GM21367 (cell line): ENCODE measurements at regions not wholly inside any gene's neighbourhood (a gene's known extent, or its start where the extent isn't known, plus 50 kb on each side); places are given as distances from the start of the nearest gene placed in this dataset.
"Not testable (repeated sequence)": the region's sequence is repeated elsewhere in the genome, so short reads cannot be mapped to it uniquely, and the experiment has no call there.

Source experiments
- ATAC-seq: cut with Tn5 transposase; IDR thresholded peaks from one replicate; pipeline ENCODE4 v1.9.1; 2021; ENCODE audit not compliant: unreplicated experiment

DNA sequence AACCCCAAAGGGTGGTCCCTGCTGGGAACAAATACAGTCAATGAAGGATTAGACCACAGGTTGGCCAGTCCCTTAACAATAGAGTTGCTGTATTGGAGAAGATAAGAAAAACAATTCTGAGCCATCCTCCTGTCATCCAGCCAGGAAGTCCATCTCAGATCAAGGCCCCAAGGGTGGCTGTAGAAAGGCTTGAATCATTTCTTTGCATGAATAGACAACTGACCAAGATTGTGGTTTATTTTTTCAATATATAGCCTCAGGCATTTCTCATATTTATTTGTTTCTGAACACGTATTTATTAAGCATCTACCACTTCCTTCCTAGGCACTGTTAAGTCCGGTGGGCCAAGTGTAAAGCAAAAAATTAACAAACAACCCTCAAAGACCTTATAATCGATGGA, 274.4 kb upstream of the SLC14A2 start:
- ATAC-seq = no peak

DNA sequence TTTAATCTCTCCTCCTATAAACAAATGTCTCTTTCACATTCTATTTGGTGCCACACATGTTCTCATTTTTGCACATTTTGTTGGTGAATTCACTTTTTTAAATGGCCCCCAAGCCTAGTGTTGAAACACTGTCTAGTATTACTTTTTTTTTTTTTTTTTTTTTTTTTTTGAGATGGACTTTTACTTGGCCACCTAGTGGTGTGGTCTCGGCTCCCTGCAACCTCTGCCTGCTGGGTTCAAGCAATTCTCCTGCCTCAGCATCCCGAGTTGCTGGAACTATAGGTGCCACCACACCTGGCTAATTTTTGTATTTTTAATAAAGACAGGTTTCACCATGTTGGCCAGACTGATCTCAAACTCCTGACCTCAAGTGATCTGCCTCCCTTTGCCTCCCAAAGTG, 273.8 kb upstream of the SLC14A2 start:
- no peak for ATAC-seq

DNA sequence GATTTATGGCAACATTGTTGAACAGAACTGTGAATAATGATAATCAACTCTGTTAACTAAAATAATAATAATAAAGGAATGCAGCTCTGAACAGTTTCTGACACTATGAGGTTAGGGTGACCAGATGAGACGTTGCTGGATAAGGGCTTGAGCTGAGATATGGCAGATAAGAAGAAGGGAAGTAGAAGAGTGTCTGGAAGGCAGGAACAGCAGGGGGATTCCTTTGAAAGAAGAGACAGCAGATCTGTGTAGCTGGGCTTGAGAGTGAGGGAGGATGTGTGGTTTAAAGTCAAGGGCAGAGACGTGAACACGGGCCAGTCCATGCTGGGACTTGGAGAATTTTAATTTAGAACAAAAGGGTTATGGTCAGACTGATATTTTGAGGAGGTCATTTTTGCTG, 273.1 kb upstream of the SLC14A2 start:
- ATAC-seq = no peak

DNA sequence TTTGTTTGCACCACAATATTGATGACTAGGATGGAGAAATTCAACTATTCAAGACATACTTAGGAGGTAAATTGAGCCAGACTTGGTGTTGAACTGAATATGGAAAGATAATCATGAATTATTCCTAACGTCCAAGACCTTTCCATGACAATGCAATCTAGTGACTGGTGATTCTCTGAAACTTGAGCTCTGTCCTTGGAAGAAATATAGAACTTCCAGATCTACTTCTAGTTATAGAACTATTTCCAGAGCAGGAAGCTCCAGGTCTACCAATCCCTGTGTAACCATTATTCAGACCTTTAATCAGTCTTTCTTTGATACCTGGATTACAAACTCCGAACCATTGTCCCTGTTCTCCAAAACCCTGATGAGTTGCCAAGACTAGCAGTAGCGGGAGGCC, 272.6 kb upstream of the SLC14A2 start:
- no peak for ATAC-seq

DNA sequence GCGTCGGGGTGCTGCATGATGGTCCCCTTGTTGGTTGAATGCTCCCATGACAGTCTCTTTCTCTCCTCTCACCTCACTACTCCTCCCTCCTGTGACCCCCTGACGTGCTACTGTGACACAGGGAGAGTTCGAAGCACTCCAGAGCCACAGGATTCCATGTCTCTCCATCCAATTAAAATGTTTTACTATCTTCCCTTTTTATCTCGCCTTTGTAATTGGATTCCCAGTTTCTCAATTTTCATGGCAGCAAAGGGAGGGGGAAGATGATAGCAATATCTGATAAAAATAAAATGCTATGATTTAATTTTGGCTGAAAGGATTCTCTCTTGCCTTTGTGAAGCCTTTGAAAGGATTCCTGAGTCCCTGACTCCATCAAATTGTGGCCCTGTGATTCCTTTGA, 271.9 kb upstream of the SLC14A2 start:
- ATAC-seq = no peak

DNA sequence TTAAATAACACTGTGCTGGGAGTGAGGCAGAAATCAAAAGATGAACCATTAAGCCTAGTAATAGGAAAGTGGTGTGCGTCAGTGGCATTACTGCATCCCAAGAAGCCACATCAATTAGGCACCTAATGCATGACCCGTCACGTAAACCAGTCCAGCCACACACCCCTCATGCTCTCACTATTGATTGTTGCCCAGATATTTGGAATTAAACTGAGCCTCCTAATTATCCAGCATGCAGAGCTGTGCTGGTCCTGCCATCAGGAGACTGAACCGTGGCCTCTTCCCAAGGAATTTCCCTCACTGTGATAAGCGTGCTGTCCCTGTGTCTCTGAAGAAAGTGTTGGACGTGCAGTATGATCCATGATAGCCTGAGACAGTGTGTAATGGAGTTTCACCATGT, 270.6 kb upstream of the SLC14A2 start:
- ATAC-seq = not testable (repeated sequence)

DNA sequence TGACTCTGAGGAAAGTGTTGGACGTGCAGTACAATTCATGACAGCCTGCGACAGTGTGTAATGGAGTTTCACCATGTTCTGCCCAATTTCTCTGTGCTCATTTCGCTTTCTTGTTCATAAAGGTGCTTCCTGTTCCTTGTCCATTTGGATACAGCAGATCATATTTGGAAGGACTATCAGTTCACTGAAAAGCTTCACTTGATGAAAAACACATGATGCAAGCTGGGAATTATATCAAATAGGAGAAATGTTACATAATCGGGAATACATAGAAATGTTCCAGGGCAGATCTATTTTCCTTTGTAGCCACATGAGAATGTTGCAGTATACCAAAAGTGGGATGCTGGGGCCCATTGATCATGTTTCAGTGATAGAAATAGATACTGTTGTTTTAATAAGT, 266.3 kb upstream of the SLC14A2 start:
- no peak for ATAC-seq

DNA sequence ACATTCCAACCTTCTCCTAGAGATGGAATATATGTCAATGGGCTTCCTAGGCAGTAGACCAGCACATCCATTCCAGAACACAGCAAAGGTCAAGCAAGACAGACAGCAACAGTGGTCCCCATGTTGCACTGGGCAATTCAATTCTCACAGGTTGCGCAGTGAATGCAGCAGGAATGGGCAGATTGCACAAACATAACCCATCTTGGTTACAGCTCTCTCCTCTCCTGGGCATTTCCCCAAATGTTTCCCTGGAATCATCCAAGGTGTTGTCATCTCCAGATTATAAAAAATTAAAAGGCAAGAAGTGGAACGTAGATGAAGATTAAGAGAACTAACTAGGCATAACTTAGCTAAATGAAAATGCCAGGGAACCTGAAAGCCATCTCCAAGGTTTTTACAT, 265.8 kb upstream of the SLC14A2 start:
- no peak for ATAC-seq

DNA sequence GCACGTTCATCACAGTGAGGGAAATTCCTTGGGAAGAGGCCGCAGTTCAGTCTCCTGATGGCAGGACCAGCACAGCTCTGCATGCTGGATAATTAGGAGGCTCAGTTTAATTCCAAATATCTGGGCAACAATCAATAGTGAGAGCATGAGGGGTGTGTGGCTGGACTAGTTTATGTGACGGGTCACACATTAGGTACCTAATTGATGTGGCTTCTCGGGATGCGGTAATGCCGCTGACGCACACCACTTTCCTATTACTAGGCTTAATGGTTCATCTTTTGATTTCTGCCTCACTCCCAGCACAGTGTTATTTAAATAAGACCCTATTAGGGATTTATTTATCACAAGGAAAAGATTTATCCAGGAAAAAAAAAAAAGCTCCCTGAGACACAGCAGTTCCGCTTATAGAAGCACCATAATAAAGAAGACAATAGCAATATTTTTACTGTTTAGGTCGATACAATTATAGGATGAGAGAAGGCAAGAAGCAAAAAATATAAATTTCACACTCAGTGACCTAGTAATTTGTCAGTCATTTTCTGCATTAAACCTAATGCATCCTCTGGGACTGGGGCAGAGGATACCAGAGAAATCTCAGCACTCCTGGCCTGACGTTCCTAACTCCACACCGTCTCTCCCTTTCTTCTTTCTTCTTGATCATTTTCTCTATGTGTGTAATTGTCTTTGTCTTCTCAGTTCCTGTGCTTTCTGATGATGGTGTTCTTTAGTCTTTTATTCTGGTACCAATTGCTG, 264.7 kb upstream of the SLC14A2 start:
- no peak for ATAC-seq

DNA sequence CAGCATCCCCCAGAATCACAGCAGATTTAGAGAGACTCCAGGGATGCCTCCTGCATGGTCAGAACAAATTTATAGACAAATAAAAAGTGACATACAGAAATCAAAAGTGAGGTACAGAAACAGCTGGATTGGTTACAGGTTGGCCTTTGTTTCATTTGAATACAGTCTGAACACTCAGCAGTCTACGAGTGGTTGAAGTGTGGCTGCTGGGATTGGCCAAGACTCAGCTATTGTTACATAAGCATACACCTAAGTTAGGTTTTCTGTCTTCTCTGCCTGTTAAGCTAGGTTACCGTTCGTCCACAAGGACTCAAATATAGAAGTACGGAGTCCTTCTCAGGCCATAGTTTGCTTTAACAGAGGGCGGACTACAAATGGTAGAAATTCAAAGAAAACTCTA, 262.4 kb upstream of the SLC14A2 start:
- ATAC-seq = no peak

DNA sequence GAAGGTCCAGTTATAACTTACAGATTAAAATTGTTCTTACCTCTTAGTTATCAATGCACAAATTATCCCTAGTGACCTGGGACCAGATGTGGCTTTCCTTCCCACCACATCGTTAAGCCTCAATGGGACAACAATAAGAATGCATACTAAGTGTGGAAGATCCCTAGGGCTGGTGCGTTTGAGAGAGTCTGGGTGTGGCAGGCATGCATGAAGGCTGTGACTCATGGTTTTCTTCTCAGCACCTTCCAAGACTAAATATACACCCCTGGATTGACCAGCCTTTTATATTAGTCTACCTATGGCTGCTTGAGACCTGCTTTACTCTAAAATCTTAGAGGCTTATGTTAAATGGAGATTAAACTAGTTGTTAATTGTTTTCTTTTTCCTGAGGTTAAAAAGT, 261.7 kb upstream of the SLC14A2 start:
- no peak for ATAC-seq

DNA sequence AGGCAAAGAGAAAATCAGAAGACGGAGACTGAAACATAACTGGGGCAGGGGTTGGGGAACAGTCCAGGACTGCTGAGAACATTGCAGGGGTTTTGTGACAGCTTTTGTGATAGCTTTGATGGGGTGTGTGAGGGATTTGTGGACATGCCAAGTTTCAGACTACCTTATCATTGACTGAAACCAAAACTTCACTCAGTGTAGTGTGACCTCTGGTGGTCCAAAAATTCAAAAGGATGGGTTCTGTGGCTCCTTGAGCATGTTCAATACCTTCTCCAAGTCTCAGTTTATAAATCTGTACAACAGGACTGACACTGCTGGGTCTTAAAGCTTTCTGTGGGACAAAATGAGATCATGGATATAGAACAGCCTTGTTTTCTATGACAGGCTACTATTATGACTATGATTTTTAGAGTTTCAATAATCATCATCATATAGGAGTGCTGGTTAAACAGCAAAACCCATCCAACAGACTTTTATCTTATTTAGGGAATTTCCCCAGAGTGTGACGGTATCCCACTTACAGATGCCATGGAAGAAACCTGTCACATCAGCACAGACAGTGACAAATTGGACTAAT, 259.2 kb upstream of the SLC14A2 start:
- no peak for ATAC-seq

DNA sequence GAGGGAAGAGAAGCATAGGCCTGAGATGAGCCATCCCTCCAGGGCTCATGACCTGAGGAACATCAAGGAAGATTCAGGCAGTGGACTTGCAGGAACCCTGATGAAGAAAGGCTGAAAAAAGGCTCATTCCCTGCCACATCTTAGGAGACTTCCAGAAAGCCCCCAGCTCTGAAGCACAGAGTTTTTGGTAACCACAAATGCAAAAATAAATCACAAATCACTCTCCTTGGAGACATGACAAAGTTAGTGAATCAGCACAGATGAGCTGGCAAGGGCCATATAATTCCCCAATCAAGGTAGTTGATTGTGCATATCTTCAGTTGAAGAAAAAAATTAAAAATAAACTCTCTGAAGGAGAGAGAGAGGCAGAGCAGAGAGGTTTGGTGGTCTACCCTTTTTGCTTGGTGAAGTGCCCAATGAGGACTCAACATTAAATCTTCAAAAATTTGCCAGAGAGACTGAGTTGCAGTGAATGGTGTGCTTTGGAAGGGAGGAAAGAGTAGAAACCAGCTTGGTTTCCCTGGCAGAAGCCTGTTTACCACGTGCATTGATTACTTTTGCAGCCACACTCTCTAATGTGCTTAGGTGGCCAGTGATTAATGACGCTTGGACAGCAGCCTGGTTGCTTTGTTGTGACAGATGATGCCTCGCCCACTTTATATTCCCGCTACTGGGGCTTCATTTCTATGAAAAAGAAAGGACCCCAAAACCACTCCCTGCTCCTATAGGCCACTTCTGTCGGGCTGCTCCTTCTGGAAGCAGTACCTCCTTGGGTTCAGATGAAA, 257.4 kb upstream of the SLC14A2 start:
- no peak for ATAC-seq

DNA sequence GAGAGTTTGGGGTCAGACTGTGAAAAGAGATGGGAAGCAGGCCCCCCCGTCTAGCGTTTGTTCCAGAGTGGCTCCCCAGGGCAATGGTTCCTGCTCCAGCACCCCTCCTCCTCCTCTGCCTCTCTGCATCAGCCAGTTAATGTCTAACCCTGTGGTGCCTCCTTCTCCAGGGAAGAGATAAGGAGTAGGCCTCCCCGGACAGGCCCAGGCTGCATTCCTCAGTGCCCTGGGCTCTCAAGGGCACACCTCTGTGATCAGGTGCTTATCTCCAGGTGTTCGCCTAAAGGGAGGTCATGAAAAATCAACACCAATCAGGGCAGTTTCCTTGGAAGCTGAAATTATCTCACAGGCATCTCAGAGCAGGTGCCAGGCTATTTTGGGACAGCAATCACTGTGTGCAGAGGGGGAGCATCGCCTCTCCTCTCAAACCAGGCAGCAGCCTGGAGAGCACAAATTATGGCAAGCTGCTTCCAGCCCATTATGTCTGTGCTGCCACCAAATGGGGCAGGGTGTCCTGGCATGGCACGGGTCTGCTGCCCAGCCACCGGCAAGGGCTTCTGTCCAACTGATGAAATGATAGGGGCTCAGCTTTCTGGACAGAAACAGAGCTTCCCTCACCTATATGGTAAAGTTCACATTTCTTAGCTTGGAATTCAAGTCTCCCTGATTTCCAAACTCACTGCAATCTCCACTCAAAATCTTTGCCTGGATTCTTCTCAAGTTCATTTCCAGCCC, 255.8 kb upstream of the SLC14A2 start:
- ATAC-seq = no peak

DNA sequence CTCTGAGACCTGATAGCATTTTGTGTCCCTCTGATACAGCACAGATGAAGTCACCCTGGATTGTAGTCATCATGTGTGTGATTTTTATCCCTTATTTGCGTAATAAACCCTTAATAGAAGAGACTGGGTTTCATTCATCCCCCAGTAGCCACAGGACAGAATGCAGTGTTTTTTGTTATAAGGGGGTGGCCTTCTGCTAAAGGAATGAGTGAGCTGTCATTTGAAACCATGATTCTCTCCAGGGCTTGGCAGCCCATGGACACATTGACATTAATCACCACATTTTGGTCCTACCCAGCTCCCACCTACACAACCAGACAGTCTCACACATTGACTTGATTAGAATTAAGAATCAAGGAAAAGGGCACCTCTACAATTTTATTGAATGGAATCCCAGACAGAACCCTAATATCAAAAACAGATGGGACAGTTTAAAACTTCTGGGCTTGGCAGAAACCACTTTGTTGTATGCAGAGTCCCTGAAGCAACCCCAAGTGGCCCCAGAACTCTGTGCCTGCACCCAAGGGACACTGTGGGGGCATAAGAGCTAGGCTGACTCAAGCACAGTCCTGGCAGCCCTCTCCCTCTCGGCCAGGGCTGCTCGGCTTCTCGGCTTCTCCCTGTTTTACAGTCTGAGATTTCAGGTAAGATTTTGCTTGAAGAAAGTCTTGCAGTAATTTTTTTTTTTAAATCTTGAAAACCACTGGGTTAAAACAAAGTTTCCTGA, 254.0 kb upstream of the SLC14A2 start:
- ATAC-seq = no peak

DNA sequence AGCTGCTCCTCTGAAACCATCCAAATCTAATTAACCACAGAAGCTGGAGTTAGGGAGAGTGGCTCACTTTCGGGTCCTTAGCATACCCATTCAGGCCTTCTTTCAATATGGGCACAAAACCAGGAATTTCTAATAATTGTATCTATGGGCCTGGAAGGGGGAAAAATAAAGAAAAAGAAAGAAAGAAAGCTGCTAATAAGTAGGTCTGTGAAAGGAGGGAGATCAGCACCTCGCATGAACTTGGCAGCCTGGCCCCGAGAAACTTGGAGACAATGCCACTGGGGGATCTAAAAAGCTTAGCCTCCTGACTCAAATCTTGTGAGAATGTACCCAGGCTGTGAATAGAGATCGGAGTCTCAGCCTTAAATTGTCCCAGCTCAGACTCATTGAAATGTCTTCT, 252.1 kb upstream of the SLC14A2 start:
- no peak for ATAC-seq

DNA sequence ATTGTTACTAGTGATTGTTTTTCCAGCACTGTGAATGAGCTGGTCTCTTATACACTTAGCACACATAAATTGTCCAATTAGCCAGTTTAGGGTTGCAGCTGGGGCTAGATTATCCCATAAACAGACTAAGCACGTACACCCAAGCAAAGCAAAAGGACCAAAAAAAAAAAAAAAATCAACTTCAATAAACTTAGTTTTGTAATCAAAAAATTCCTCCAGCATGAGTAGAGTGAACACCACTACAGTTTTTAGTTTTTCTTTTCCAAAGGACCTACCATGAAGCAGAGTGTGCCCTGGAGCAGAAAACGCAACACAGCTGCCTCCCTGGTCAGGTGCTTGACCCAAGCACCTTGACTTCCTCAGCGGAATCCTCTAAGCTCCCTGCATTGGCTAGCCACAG, 249.4 kb upstream of the SLC14A2 start:
- no peak for ATAC-seq

DNA sequence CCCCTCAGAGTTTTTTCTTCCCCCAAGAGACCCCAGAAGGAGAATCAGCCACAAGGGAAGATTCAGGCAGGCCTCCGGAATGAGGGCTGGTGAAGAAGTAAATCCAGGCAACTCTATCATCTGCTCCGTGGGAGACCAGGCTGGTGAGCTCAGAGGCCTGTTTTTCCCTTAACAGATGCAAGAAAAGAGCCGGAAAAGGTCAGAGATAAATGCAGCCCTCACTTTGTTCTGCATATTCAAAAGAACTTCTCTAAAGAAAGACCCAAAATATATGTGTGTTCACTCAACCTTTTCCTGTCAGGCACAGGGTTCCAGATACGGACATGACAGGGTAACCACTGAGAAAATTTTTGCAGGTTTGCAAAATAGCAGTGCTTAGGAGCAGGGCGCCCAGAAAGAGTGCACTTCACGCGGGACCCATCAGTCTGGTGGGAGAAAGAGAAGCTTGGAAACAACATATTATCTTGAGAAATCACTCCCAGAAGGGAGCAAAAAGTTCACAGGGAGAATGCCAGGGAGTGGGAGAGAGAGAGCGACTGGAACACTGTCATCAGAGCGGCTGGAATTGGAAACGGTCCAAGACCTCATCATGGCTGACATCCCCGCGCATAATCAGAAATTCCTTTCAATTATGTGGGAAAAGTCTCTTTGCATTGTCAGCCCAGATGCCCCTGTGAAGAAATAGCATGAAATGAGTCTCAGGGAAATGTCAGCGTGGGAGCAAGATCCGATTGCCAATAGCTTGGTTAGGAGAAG, 244.8 kb upstream of the SLC14A2 start:
- no peak for ATAC-seq

DNA sequence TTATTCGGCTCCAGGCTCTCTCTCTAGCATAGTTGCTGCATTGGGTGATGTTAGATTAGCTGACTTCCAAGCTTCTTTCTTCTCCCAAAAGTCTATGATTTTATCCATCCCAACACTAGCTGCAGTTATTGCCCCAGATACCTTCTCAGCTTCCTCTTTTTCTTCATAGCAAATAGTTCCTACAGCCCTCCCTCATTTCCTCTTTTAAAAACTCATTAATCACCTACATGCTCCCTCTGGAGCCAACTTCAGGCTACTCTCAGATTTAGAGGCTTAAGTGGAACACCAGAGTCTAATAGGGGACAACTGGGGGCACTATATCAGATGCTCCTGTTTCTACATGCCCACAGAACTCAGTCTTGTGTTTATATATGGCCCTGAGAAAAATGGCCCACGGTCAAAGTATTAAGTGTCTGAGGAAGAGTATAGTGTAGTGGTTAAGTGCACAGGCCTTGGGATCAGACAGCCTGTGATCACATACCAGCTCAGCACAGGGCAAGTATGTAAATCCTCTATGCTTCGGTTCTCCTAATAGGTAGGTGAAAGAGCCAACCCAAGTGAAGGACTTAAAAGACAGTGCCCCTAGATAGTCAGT, 241.9 kb upstream of the SLC14A2 start:
- no peak for ATAC-seq

DNA sequence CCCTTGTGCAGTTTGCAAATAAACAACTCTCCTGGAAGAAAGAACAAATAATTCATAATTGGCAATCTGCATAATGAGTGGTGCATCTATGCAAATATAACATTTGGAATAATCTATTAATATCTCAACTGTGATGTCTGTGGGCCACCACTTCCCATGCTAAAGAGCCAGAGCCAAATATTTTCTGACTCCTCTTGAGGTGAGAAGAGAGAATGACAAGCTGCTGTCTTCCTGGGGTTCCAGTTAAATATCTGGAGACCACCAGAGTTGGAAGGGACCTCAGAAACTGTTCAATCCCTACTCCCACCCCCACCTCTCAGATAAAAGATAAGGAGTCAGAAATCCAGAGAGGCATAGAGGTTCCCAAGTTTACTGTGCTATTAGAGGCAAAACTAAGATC, 241.0 kb upstream of the SLC14A2 start:
- ATAC-seq = no peak
